NCI-H82 treated with DMSO at 0.1 percent for 48 hours (cell line): ENCODE measurements at regions not wholly inside any gene's neighbourhood (a gene's known extent, or its start where the extent isn't known, plus 50 kb on each side); places are given as distances from the start of the nearest gene placed in this dataset.
"Not testable (repeated sequence)": the region's sequence is repeated elsewhere in the genome, so short reads cannot be mapped to it uniquely, and the experiment has no call there.

Experiments
- DNase-seq: peaks from one replicate; lab custom pipeline; 2025; ENCODE audit not compliant: unreplicated experiment; lab: John Stamatoyannopoulos, UW

- no peak for DNase-seq
These were observed 118.3 kb downstream of the EXOC5 start for GRCh38 chr14:57150449-57150848.

GRCh38 chr14:57139173-57139572 is 129.5 kb downstream of the EXOC5 start:
- DNase-seq, result no peak

- DNase-seq, result no peak
These were observed 131.9 kb downstream of the EXOC5 start for GRCh38 chr14:57136669-57137328.

- not testable (repeated sequence) for DNase-seq
These were observed 140.9 kb downstream of the EXOC5 start for GRCh38 chr14:57127809-57128208.

- no peak for DNase-seq
These were observed 146.6 kb downstream of the EXOC5 start for GRCh38 chr14:57122129-57122528.

- not testable (repeated sequence) for DNase-seq
These were observed 156.5 kb downstream of the EXOC5 start for GRCh38 chr14:57112072-57112807.

- DNase-seq, result not testable (repeated sequence)
These were observed 158.3 kb downstream of the EXOC5 start for GRCh38 chr14:57110411-57110810.

- DNase-seq, result no peak
These were observed 177.6 kb downstream of the EXOC5 start for GRCh38 chr14:57091030-57091608.

- DNase-seq, result peak; percentile 86
These were observed 178.8 kb downstream of the EXOC5 start for GRCh38 chr14:57089901-57090300.

- no peak for DNase-seq
These were observed 180.9 kb downstream of the EXOC5 start for GRCh38 chr14:57087841-57088240.

- no peak for DNase-seq
These were observed 182.2 kb downstream of the EXOC5 start for GRCh38 chr14:57086271-57087162.

- no peak for DNase-seq
These were observed 182.9 kb downstream of the EXOC5 start for GRCh38 chr14:57085801-57086200.

GRCh38 chr14:57085043-57085442 is 183.7 kb downstream of the EXOC5 start:
- DNase-seq, result no peak

GRCh38 chr14:57080691-57081090 is 188.0 kb downstream of the EXOC5 start:
- DNase-seq, result peak; percentile 98

GRCh38 chr14:57078054-57078453 is 190.7 kb downstream of the EXOC5 start:
- peak; percentile 99 for DNase-seq

GRCh38 chr14:57073986-57074385 is 194.7 kb downstream of the EXOC5 start:
- no peak for DNase-seq

- DNase-seq, result peak; percentile 97
These were observed 197.1 kb downstream of the EXOC5 start for GRCh38 chr14:57071639-57072038.

GRCh38 chr14:57069702-57070101 is 199.0 kb downstream of the EXOC5 start:
- no peak for DNase-seq

- DNase-seq, result peak; percentile 98
These were observed 200.2 kb downstream of the EXOC5 start for GRCh38 chr14:57068511-57068910.

- peak; percentile 100 for DNase-seq
These were observed 201.7 kb downstream of the EXOC5 start for GRCh38 chr14:57066887-57067513.

- DNase-seq, result no peak
These were observed 202.2 kb downstream of the EXOC5 start for GRCh38 chr14:57066463-57066862.
